HEK293 (cell line): ENCODE measurements at regions not wholly inside any gene's neighbourhood (a gene's known extent, or its start where the extent isn't known, plus 50 kb on each side); places are given as distances from the start of the nearest gene placed in this dataset.

Experiments
- CTCF ChIP-seq: fragments of 450-650 bp; formaldehyde crosslinking; IDR thresholded peaks from 2 replicates; pipeline ENCODE4 v1.5.1; 2016; ENCODE audit warnings: missing biosample characterization, missing genetic modification characterization
- MEIS1 ChIP-seq: sonication (generic); formaldehyde crosslinking; IDR thresholded peaks from 2 replicates; pipeline ENCODE4 v1.8.1; 2022; ENCODE audit warnings: missing genetic modification reagents, mild to moderate bottlenecking, borderline replicate concordance
- REST ChIP-seq: fragments of 450-650 bp; formaldehyde crosslinking; IDR thresholded peaks from 2 replicates; pipeline ENCODE4 v1.5.1; 2016; ENCODE audit warnings: missing biosample characterization, missing genetic modification characterization
- SP2 ChIP-seq: fragments of 450-650 bp; formaldehyde crosslinking; IDR thresholded peaks from 2 replicates; pipeline ENCODE4 v1.5.1; 2016; ENCODE audit warnings: missing biosample characterization, missing genetic modification characterization
- SP7 ChIP-seq: fragments of 450-650 bp; formaldehyde crosslinking; IDR thresholded peaks from 2 replicates; pipeline ENCODE4 v1.5.1; 2016; ENCODE audit warnings: missing biosample characterization, missing genetic modification characterization
- TCF7L2 ChIP-seq: IDR thresholded peaks from 2 replicates; pipeline ENCODE4 v1.6.1; 2011; ENCODE audit warnings: low read depth, mild to moderate bottlenecking, inconsistent platforms, low read length, moderate library complexity, borderline replicate concordance
- YY1 ChIP-seq: fragments of 450-650 bp; formaldehyde crosslinking; IDR thresholded peaks from 2 replicates; pipeline ENCODE4 v1.5.1; 2018; ENCODE audit warnings: missing biosample characterization, missing genetic modification characterization
- ZNF510 ChIP-seq: fragments of 450-650 bp; formaldehyde crosslinking; IDR thresholded peaks from 2 replicates; pipeline ENCODE4 v1.5.1; 2018; ENCODE audit warnings: mild to moderate bottlenecking, missing genetic modification characterization, missing biosample characterization; ENCODE audit not compliant: insufficient replicate concordance
- ZNF518A ChIP-seq: fragments of 450-650 bp; formaldehyde crosslinking; conservative IDR thresholded peaks from 2 replicates; pipeline ENCODE4 v1.5.1; 2016; ENCODE audit warnings: low read depth, missing biosample characterization, missing genetic modification characterization
- ZNF529 ChIP-seq: fragments of 450-650 bp; formaldehyde crosslinking; IDR thresholded peaks from 2 replicates; pipeline ENCODE4 v1.5.1; 2017; ENCODE audit warnings: missing genetic modification characterization, missing biosample characterization; ENCODE audit not compliant: insufficient replicate concordance

- TF ChIP-seq CTCF (tag by site-specific recombination) (no peak), REST (no peak), TCF7L2 (no peak), YY1 (tag by site-specific recombination) (no peak), MEIS1 (CRISPR knock-in tag) (no peak), ZNF518A (no peak), SP2 (tag by site-specific recombination) (no peak), ZNF510 (no peak), ZNF529 (tag by site-specific recombination) (no peak), SP7 (no peak)
These were observed 125.9 kb upstream of the ESR1 start for GRCh38 chr6:151681433-151682059.
